ENCODE measurements at regions not wholly inside any gene's neighbourhood (a gene's known extent, or its start where the extent isn't known, plus 50 kb on each side); places are given as distances from the start of the nearest gene placed in this dataset.

DNA sequence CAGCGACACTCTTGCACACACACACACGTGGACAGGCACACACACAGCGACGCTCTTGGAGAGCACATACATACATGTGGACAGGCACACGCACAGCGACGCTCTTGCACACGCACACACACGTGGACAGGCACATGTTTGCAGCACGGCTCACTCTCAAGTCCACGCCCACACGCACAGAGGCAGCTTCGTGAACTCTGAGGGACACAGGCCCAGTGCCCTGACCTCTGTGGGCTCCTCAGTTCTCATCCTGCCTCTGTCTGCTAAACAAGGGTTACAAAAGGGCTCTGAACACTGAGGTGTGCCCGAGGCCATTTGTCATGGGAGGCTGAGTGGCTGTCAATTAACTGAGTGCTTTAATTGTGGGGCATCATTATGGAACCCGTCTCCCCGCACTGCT, 558.8 kb upstream of the ADAMTS16 start:
- Histone ChIP-seq H3K4me3 (no peak overlapping the region), H3K27ac (ENCODE audit: low read depth) (no peak overlapping the region), H3K27me3 (ENCODE audit: insufficient read depth) (no peaks in the 10 kb centered on the region), H3K4me1 (ENCODE audit: insufficient read depth) (no peaks in the 10 kb centered on the region), H3K4me2 (no peak overlapping the region), H3K79me2 (replicated peaks; ENCODE audit: insufficient read depth) (no peaks in the 10 kb centered on the region), H2AFZ (no peak overlapping the region), H3K36me3 (ENCODE audit: insufficient read depth) (no peaks in the 10 kb centered on the region), H4K20me1 (replicated peaks; ENCODE audit: insufficient read depth) (no peaks in the 10 kb centered on the region), H3F3A (replicated peaks; ENCODE audit: low read depth) (no peaks in the 10 kb centered on the region), H3K9me2 (ENCODE audit: insufficient read depth) (peaks cover 3% of the 10 kb centered on the region; the same call in 1 of the 2 replicates)
- ATAC-seq (no peak), DNase-seq (ENCODE audit: low spot score) (no peak)
- TF ChIP-seq CREB1 (CRISPR knock-in tag; IDR thresholded peaks at IDR 0.05; ENCODE audit: low read depth) (no peak), EZH2phosphoT487 (IDR thresholded peaks at IDR 0.05; ENCODE audit: unreplicated experiment) (no peak), ZNF462 (CRISPR knock-in tag; IDR thresholded peaks at IDR 0.05) (no peak), EZH2 (IDR thresholded peaks at IDR 0.05; ENCODE audit: low read depth, unreplicated experiment) (no peak), ZNF114 (CRISPR knock-in tag; IDR thresholded peaks at IDR 0.05) (no peak), JUNB (IDR thresholded peaks at IDR 0.05; ENCODE audit: unreplicated experiment) (no peak), NANOG (IDR thresholded peaks at IDR 0.05; ENCODE audit: borderline replicate concordance) (no peak)
- TF ChIP-seq, protein P1, sequence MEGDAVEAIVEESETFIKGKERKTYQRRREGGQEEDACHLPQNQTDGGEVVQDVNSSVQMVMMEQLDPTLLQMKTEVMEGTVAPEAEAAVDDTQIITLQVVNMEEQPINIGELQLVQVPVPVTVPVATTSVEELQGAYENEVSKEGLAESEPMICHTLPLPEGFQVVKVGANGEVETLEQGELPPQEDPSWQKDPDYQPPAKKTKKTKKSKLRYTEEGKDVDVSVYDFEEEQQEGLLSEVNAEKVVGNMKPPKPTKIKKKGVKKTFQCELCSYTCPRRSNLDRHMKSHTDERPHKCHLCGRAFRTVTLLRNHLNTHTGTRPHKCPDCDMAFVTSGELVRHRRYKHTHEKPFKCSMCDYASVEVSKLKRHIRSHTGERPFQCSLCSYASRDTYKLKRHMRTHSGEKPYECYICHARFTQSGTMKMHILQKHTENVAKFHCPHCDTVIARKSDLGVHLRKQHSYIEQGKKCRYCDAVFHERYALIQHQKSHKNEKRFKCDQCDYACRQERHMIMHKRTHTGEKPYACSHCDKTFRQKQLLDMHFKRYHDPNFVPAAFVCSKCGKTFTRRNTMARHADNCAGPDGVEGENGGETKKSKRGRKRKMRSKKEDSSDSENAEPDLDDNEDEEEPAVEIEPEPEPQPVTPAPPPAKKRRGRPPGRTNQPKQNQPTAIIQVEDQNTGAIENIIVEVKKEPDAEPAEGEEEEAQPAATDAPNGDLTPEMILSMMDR (conservative IDR thresholded peaks at IDR 0.05; ENCODE audit: low read depth in 2 of 2) = no peak
- Mint-ChIP-seq H3K27me3 (ENCODE audit: insufficient read depth, low read depth, poor library complexity) (peaks cover 5% of the 10 kb centered on the region), H3K27ac (no peak overlapping the region), H3K4me1 (peaks cover 13% of the 10 kb centered on the region), H3K9me3 (peaks cover 6% of the 10 kb centered on the region; the same call in 2 of the 3 replicates), H3K36me3 (ENCODE audit: low read depth) (no peaks in the 10 kb centered on the region; the same call in 1 of the 3 replicates), H3K4me3 (no peak overlapping the region)

All from GM23338 (cell line).